KBM-7 (cell line): ENCODE measurements at regions not wholly inside any gene's neighbourhood (a gene's known extent, or its start where the extent isn't known, plus 50 kb on each side); places are given as distances from the start of the nearest gene placed in this dataset.

Experiments used
- DNase-seq: peaks from one replicate; pipeline ENCODE4 v3.0.0-alpha.2; 2015
- in situ Hi-C: fragments of 300-500 bp; cut with MboI; formaldehyde crosslinking; loops from 2 replicates; pipeline ENCODE4 v1.14.3; 2020; ENCODE audit warnings: low sequenced_read_pairs, low pct_unique_long_range_greater_than_20kb, mixed read lengths

DNA sequence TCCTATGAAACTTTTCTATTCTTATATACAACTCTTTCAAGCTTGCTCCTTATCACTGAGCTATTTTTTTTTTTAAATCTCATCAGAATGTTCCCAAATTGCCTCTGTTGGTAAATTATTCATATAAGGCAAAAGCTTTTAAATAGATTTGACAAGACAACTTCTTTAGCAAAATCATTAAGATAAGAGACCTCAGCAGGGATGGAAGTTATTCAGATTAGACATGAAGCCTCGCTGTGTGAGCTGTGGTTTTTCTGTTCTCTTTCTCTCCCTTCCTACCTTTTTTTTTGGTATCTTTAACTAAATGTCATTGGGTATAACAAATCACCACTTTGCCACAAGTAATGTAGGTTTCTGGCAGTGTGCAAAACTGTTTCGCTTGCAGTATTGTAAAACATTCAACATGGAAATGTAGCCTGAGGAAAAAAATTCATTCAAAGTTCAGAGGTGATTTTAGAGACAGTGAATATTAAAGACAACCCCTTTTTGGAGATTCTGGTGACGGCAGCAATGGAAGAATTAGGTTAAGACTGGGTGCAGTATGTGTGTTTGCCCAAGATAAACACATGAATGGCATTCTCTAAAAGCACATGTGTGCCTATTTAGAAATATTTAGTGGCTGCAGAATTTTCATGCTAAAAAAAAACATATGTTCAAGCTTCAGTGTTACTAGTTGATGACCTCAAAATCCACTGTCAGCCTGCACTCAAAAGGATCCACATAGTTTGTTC lies 467.1 kb downstream of the ZNF608 start:
- DNase-seq = no peak
- in situ Hi-C loops = no loop called here

DNA sequence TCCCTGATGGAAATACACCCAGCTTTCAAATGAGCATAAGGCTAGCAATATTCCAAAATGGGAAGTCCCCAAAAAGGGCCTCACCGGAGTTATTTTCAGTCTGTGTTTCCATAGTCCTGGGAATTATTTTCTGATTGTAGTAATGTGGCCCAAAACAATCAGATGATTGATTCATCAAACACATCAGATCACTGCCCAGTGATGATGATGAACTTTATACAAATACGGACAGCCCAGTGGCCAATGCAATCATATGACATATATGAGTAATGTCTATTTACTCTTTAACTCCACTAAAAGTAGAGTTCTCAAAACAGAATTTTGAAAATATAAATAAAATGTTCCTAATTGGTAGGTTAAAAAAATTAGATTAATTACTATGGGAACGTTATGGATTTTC lies 467.8 kb downstream of the ZNF608 start:
- DNase-seq = no peak
- in situ Hi-C loops = no loop called here

DNA sequence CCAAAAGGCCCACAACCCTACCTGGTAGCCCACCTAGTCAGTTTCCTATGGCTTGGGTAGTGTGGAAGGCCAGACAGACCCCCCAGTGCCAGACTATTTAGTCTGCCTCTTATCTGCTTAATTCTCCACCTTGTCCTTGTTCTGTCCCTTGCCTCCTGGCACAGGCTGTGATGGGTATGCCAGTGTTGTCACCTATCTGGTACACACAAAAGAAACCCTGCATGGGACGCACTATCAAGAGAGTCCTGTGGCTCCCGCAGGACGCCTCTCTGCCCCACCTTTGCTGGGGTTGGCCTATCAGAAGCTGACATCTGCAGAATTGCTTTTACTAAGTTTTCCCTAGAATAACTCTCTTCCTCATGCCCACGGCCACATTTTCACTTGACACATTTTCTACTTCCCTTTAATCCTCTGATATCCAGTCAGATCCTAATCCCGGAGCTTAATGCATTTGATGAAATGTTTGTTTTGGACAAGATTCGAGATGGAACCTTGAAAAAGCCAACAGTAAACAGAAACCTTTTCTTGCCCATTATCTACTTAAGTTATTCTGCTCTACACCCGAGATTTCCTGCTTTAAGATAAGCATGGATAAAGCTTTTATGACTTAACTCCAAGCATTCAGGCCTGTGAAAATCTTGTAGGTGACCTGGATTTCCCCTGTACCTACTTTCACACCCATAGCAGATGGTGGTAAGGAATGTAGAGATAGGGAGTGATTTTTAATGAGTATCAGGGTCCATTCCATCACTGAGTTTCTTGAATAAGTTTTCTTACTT lies 468.5 kb downstream of the ZNF608 start:
- in situ Hi-C loops = no loop called here
- DNase-seq = no peak

DNA sequence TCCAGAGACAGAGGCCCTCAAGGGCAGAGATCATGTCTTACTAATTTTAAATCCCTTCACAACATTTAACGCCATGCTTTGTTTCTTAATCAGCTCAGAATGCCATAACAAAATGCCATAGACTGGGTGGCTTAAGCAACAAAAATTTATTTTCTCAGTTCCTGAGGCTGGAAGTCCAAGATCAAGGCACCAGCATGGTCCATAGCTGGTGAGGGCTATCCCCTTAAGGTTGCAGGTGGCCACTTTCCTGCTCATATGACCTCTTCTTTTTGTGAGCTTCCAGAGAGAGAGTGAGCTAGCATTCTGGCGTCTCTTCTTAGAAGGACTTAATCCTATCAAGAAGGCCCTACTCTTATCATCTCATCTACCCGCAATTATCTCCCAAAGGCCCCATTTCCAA lies 470.3 kb downstream of the ZNF608 start:
- DNase-seq = no peak
- in situ Hi-C loops = no loop called here

DNA sequence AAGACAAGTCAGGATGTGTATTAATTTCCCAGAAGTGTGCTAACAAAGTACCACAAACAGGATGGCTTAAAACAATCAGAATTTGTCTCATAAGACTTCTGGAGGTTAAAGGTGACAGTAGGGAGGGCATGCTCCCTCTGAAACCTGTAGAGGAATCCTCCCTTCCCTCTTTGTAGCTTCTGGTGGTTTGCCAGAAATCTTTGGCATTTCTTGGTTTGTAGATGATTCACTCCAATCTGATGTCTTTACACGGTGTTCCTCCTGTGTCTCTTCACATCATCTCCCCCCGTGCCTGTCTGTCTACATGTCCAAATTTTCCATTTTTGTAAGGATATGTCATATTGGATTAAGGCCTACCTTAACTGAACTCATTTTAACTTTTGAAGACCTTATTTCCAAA lies 471.5 kb downstream of the ZNF608 start:
- no peak for DNase-seq
- in situ Hi-C loops = no loop called here

DNA sequence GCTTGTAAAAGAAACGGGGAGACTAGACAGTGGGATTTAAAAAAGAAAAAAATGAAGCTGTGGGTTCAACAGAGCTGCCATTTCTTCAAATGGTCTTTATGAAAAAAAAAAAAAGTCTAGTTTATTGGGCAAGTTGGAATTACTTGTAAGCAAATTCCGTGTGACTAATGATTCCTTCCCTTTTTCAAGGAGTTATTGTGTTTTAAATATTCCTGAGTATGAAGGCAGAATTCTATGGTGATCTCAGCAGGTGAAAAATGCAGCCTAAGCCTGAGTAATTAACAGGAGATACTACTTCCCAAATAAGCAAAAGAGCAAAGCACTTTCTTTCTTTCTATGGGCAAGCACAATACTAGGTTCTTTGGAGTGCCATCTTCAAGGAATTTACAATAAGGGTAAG lies 481.9 kb downstream of the ZNF608 start:
- in situ Hi-C loops = no loop called here
- DNase-seq = no peak

DNA sequence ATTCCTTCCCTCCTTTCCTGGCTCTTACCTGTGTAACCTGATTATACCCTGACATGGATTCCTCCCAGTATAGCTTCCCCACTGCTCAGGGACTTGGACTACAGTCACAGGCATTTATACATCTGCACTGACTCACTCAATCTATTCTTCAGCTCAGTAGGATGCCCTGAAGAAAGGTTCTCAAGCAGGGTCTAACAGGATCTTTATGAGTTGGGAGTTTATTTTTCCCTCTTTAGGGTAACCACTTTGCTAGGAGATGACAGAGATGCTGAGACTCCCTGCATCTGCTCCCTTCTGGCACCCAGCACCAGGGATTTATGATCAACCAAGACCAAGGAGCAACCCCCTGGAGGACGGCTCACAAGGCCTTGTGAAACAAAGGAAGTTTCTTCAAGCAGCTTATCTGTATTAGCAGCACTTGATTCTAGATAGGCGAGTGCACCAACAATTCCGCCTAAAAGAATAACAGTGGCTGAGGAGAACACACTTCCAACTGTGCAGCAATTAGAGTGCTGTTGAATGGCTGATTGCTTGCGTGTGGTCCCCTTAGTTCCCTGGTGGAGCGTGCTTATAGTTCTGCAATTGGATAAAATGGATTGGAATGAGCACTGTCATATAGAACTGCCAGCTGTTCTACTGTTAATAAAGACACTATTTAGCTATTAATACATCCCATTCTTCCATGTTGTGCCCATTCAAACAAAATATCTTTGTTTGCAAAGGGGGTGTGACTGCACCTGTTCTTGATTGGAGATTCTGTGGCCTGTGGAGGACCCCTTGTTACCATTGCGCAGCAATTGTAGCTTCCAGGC lies 482.6 kb downstream of the ZNF608 start:
- in situ Hi-C loops = no loop called here
- no peak for DNase-seq

DNA sequence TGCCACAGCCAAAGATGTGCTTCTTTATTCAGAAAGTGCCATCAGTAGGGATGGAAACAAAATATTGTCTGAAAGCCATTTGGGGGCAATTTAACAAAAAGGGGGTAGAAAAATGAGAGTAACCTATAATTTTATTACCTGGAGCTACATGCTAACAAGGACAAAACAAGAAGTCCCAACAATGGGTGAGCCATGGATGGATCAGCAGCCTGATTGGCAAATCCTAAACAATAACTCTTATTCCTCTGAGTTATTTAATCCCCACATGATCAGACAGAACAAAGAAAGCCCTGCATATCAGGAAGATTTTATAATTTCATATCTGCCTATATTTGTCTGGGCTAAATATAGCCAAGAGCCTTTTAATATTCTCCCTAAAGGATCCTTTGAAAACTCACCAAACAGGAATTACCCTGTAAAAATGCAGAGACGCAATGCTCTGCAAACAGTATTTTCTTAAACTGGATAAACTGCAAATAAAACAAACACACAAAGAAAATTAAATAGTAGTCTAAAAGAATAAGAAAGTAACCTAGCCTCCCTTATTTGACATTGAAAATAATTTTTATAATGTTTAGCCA lies 483.4 kb downstream of the ZNF608 start:
- DNase-seq = no peak
- in situ Hi-C loops = no loop called here

DNA sequence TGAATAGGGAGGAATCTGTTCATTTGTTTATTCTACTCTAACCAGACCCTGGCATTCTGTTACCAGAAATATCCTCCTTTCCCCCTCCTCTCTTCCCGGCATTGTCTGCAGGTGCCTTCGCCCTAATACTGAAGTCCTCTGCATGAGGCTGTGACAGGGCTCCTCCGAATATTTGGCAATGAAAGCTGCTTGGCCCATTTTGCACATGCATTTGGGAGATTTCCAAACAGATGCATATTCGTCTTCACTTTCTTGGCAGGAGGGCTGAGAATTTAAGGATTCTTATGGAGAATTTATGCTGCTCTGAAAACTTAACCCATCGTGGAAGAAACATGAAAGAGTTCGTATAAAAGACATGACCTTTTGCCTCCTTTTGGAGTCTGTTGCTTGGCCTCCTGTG lies 484.0 kb downstream of the ZNF608 start:
- in situ Hi-C loops = no loop called here
- no peak for DNase-seq

DNA sequence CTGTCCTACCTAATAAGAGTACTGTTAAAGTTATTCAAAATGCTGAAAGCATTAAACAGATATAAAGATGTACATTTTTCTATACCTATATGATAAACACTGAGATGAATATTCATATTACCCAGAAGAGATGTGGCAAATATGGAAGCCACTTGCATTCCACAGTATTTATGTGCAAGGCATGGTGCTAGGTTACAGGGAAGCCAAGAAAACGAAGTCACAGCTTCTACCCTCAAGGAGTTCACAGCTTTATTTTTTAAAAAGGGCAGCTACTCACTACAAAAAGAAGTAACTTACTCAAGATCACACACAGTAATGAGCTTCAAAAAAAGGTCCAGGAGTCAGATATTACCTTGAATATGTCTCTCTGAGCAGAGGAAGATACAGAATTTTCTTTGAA lies 484.6 kb downstream of the ZNF608 start:
- in situ Hi-C loops = no loop called here
- no peak for DNase-seq

DNA sequence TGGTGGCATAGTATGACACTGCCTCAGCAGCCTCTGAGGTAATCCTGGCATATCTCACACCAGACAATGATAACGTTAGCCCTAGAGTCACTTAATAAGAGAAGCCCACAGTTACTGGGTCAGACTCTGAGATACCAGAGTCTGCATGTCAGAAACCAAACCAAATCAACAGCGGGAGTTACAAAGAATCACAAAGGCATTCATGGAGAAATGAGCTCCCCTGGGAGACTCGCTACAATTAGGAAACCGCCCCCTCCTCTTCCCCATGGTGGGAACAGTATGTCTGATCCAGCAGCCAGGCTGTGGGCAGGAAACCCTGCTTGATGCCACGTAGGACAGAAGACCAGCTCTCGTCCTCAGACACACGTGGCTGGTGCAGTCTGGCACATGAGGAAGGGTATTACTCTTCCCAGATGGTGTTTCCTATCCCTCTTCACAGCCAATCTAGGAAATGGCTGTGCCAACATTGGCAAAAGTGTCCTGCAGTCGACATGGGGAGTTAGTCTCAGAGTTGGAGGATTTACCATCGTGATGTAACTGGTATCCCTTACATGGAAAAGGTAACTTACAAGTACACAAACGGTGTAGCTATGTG lies 485.4 kb downstream of the ZNF608 start:
- no peak for DNase-seq
- in situ Hi-C loops = no loop called here

DNA sequence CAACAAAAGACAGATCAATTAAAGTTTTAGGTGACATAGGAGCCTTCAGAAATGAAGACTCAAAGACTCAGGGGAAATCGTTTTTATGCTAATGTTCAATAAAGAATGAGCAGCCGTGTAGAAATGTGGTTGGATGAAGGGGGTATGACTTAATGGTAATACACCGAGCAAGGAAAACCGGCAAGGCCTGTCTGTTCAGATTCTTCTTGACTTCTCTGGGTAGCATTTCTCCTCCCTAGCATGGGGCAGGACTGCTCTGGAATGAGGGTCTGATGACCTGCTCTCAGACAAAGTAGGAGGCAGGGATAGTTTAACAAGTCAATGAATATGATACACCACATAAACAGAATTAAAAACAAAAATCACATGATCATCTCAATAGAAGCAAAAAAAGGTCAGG lies 487.4 kb downstream of the ZNF608 start:
- no peak for DNase-seq

DNA sequence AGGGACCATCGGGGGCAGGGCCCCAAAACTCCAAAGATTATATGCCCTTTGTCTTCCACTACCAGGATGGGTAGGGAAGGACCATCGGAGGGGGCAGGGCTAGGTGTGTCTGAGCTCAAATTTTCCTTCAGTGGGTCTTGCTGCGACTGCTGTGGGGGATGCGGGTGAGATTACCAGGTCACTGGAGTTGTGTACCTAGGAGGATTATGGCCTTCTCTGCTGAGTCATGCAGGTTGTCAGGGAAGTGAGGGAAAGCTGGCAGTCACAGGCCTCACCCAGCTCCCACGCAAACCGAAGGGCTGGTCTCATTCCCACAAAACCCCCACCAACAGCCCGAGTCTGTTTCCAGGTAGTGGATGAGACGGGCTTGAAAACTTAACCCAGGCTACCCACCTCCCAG lies 489.4 kb downstream of the ZNF608 start:
- no peak for DNase-seq
- in situ Hi-C loops = no loop called here

More for the DNA sequence above, 487.4 kb downstream of the ZNF608 start:
- in situ Hi-C loops = no loop called here

DNA sequence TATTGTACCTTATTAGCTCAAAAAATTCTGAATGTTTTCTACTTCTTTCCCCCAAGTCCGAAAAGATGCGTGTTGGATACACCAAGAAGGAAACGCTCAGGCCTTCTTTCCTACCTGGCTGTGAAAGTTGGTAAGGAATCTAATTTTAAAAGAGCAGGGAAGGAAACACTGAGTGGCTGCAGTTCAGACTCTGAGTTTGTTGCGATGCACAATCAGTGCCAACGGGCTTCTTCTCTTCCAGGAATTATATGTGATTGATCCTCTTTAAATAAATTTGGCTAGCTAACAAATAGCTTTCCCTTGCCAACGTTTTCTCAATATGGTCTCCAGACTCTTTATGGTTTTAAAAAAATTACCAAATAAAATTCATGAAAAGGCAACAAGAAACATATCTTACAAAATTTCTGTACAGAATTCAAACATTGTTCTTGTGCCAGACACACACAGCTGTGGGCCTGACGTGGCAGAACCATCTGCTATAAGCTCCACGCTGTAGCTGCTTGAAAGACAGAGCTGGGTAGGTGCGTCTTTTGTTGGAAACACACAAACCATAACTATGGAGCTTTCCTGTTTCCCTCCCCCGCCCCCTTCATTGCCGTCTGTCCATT lies 493.1 kb downstream of the ZNF608 start:
- in situ Hi-C loops = no loop called here
- no peak for DNase-seq

DNA sequence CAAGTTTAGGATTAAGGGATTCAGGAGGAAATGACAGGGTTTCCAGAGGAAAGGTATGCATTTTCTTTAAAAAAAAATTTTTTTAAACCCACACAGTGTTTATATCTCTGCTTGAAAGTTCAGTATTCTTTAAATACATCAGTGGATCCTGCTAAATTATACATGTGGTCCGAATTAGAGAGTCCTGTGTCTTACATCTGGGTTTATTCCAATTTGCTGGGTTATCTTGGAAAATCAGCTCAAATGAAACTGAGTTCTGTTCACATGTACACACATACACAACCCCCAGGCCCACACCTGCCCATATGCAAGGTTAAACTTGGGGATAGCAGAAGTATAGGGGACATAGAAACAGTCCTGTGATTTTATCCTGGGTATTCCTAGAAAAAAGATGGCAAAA lies 493.7 kb downstream of the ZNF608 start:
- DNase-seq = no peak
- in situ Hi-C loops = no loop called here

DNA sequence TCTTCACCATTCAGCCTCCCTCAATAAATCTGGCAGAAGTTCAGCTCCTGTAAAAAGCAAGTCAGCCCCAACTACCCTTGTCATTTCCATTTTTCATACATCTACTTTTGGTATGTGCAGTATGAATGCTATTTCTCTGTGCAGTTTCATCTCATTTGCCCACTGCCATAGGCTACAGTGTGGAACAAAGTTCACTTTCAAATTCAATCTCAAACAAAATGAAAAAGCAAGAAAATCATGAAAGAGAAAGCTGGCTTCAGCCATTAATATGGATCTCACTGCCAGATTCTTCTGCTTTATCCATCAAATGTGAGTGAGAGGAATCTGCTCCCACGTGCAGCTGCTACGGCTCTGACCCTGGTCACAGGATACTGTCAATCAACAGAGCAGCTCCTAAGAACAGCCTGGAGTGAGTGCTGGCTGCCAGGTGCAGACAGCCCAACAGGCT lies 494.2 kb downstream of the ZNF608 start:
- DNase-seq = no peak
- in situ Hi-C loops = no loop called here

DNA sequence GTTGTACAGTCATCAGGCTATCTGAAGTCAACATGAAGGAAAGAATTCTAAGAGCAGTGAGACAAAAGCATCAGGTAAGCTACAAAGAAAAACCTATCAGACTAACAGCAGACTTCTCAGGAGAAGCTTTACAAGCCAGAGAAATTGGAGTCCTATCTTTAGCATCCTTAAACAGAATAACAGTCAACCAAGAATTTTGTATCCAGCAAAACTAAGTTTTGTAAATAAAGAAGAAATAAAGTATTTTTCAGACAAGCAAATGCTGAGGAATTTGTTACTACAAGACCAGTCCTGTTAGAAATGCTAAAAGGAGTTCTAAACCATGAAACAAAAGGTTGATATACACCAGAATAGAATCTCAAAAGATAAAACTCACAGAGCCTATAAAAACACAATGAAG lies 501.2 kb downstream of the ZNF608 start:
- in situ Hi-C loops = no loop called here
- DNase-seq = no peak

DNA sequence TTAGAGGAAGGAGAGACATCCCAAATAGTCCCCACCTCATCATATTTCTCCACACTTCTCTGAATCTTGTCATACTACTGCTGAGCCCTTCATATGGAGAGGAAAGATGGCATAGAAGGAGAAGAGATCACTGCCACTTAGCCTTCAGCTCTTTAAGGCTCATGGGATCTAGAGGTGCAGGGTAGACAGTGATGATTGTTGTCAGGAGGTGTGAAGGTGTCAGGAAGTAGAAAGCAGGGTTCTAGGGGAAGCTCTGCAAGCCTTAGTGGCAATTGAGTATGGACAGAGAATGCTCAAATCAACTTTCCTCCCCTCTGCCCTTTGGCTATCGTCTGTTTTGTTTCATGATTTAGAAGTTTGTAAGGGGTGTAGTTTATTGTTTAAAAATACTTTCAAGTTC lies 505.7 kb downstream of the ZNF608 start:
- in situ Hi-C loops = no loop called here

DNA sequence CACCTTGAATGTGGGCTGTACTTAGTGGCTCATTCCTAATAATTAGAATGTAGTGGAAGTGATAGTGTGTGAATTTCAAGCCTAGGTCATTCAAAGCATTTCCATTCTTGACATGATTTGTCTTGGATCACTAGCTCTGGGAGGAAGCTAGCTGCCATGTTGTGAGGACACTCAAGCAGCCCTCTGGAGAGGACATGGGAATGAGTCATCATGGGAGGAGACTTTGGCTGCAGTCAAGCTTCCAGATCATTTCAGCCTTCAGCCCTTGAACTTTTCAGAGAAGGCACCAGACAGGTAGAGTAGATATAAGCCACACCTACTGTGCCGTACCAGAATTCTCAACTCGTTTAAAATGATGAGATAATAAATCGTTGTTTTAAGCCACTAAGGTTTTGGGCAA lies 506.9 kb downstream of the ZNF608 start:
- in situ Hi-C loops = no loop called here
- no peak for DNase-seq

More for the DNA sequence above, 505.7 kb downstream of the ZNF608 start:
- DNase-seq = no peak
